Activated CD4-positive, alpha-beta T cell treated with anti-CD3 and anti-CD28 coated beads, Interleukin-2, amount 10 ng/mL, durations not matched to agents 7 days and 5 days (primary cell): ENCODE measurements at regions not wholly inside any gene's neighbourhood (a gene's known extent, or its start where the extent isn't known, plus 50 kb on each side); places are given as distances from the start of the nearest gene placed in this dataset.
"Not testable (repeated sequence)": the region's sequence is repeated elsewhere in the genome, so short reads cannot be mapped to it uniquely, and the experiment has no call there.

Experiments used
- CTCF ChIA-PET: fragments of 350-600 bp; sonication (Branson Sonifier 250); formaldehyde crosslinking; loops from one replicate; lab custom pipeline; 2021; ENCODE audit warnings: antibody characterized with exemption; lab: Charles Lee
- POLR2A ChIA-PET: fragments of 350-600 bp; sonication (Branson Sonifier 250); formaldehyde crosslinking; loops from one replicate; lab custom pipeline; 2021; ENCODE audit warnings: antibody characterized with exemption; lab: Charles Lee
- DNase-seq: peaks from one replicate; pipeline ENCODE4 v3.0.0-alpha.2; 2020
- H3K27ac Mint-ChIP-seq: one replicate; pipeline ENCODE4 v1.8.0; 2021; ENCODE audit warnings: mild to moderate bottlenecking, moderate library complexity, mixed read lengths
- H3K27me3 Mint-ChIP-seq: one replicate; pipeline ENCODE4 v1.8.0; 2021; ENCODE audit warnings: mixed read lengths
- H3K36me3 Mint-ChIP-seq: one replicate; pipeline ENCODE4 v1.8.0; 2021; ENCODE audit warnings: low read depth, mixed read lengths
- H3K4me1 Mint-ChIP-seq: one replicate; pipeline ENCODE4 v1.8.0; 2021; ENCODE audit warnings: mixed read lengths
- H3K4me3 Mint-ChIP-seq: one replicate; pipeline ENCODE4 v1.8.0; 2021; ENCODE audit warnings: mild to moderate bottlenecking, moderate library complexity, mixed read lengths
- H3K9me3 Mint-ChIP-seq: one replicate; pipeline ENCODE4 v1.8.0; 2021; ENCODE audit warnings: mixed read lengths

DNA sequence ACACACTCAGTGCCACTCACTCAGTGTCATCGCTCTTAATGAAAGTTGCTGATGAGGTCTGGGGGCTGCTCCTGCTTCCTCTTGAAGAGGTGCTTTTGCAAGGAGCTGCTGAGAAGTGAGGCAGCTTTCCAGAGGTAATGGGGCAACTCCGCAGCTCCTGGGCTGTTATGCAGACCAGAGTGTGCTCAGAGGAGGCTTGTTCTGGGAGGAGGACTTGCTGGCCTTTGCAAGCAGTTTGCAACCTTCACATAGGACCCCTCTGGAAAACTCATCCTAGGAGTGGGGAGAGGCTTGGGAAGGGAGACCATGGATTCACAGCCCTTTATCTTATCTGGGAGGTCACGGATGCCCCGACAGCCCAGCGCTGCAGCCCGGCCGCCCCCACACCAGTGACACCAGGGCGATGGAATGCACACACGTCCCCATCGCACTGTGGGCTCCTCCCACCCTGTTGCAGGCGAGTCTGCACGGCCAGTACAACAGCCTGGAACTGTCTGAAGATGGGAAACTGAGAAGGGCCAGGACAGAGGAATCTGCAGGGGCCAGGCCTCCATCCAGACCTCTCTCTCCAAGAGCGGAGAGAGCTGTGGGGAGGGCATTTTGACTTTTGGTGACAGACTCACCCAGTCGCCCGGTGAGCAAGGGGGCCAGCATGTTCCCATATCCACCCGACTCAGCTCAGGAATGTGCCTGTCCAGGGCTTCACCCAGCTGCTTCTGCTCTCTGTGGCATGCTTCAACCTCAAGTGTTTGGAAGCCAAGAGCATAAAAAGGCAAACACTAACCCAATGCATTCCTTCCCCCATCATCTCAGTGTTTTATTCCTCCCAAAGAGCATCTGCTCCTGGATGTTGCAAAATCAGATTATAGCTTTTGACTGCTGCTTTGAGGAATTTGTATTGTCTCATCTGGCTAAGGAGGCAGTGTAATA is 78.6 kb upstream of the ZNF469 start:
- Mint-ChIP-seq H3K27ac (no peak overlapping the region), H3K4me1 (peaks cover 7% of the 10 kb centered on the region), H3K36me3 (no peaks in the 10 kb centered on the region), H3K27me3 (peaks cover 7% of the 10 kb centered on the region), H3K9me3 (peaks cover 5% of the 10 kb centered on the region), H3K4me3 (no peak overlapping the region)
- ChIA-PET CTCF (no interaction called here), POLR2A (no interaction called here)
- DNase-seq = no peak

GRCh38 chr16:88305176-88305575 is 77.6 kb upstream of the ZNF469 start:
- Mint-ChIP-seq H3K36me3 (no peaks in the 10 kb centered on the region), H3K4me1 (peaks cover 2% of the 10 kb centered on the region), H3K4me3 (no peak overlapping the region), H3K9me3 (peaks cover 5% of the 10 kb centered on the region), H3K27ac (no peak overlapping the region), H3K27me3 (peaks cover 7% of the 10 kb centered on the region)
- ChIA-PET CTCF (no interaction called here), POLR2A (no interaction called here)
- no peak for DNase-seq

- ChIA-PET CTCF (no interaction called here), POLR2A (no interaction called here)
- Mint-ChIP-seq H3K4me1 (no peaks in the 10 kb centered on the region), H3K9me3 (peaks cover 5% of the 10 kb centered on the region), H3K27me3 (peaks cover 7% of the 10 kb centered on the region), H3K36me3 (no peaks in the 10 kb centered on the region), H3K4me3 (no peak overlapping the region), H3K27ac (no peak overlapping the region)
- DNase-seq = no peak
Measured at GRCh38 chr16:88306411-88306810, 76.3 kb upstream of the ZNF469 start.

GRCh38 chr16:88306860-88307545 is 75.8 kb upstream of the ZNF469 start:
- no peak for DNase-seq
- no peaks in the 10 kb centered on the region for H3K4me1 Mint-ChIP-seq
- H3K4me3 Mint-ChIP-seq = no peak overlapping the region
- no peak overlapping the region for H3K27ac Mint-ChIP-seq
- peaks cover 8% of the 10 kb centered on the region for H3K9me3 Mint-ChIP-seq
- CTCF ChIA-PET = no interaction called here
- H3K27me3 Mint-ChIP-seq = peaks cover 7% of the 10 kb centered on the region
- POLR2A ChIA-PET = no interaction called here
- no peaks in the 10 kb centered on the region for H3K36me3 Mint-ChIP-seq

DNA sequence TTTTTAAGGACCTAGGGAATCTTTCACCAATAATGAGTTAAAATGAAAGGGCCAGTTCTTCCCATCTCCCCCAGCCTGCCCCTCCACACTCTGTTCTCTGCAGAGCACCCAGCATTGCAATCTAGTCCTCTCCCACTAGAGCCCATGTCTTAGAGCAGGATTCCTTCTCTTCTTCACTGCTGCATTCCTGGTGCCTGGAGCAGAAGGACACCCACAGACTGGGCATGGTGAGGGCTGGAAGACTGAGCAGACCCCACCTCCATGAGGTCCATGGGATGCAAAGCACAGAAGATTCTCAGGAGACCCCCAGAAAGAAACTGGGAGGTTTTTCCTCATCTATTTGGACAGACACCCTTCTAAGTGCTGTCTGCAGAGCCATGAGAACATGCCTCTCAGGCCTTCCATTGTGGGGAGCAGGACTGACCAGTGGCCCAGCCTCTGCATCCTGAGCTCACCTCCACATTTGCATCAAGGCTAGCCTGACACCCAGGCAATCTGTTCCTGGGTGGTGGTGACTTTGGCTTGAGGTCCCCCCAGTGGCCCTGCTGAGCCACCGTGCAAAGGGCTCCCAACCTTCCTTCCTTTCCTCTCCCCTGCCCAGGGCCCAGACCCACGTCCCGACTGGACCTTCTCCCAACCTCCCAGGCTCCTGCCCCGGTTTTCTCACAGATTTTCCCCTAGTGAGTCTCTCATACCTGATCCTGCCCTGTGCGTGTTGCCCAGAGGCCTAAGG is 74.2 kb upstream of the ZNF469 start:
- Mint-ChIP-seq H3K36me3 (no peaks in the 10 kb centered on the region), H3K27me3 (peaks cover 15% of the 10 kb centered on the region), H3K27ac (no peak overlapping the region), H3K9me3 (peaks cover 13% of the 10 kb centered on the region), H3K4me1 (no peaks in the 10 kb centered on the region), H3K4me3 (no peak overlapping the region)
- CTCF ChIA-PET = no interaction called here
- DNase-seq = no peak
- POLR2A ChIA-PET = no interaction called here

DNA sequence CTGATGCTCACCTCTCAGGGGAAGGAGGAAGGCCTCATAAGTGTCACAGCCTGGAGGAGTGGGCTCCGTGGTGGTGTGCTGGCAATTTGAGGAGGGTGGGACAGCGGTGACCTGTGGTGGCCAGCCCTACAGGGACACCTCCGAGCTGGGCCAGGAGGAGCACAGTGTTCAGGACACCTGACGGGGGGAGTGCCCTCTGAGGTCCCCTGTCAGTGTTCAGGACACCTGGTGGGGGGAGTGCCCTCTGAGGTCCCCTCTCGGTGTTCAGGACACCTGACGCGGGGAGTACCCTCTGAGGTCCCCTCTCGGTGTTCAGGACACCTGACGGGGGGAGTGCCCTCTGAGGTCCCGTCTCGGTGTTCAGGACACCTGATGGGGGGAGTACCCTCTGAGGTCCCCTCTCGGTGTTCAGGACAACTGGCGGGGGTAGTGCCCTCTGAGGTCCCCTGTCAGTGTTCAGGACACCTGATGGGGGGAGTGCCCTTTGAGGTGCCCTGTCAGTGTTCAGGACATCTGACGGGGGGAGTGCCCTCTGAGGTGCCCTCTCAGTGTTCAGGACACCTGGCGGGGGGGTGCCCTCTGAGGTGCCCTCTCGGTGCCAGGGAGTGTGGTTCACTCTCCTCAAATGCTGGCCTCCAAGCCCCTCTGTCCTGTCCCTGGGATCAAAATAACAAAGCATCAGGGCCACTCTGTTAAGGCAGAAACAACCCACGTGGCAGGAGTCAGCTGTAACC is 73.4 kb upstream of the ZNF469 start:
- Mint-ChIP-seq H3K36me3 (no peaks in the 10 kb centered on the region), H3K27me3 (peaks cover 15% of the 10 kb centered on the region), H3K4me1 (no peaks in the 10 kb centered on the region), H3K4me3 (no peak overlapping the region), H3K9me3 (peaks cover 13% of the 10 kb centered on the region), H3K27ac (no peak overlapping the region)
- ChIA-PET POLR2A (no interaction called here), CTCF (no interaction called here)
- DNase-seq = no peak

GRCh38 chr16:88309908-88310265 is 72.9 kb upstream of the ZNF469 start:
- DNase-seq = no peak
- CTCF ChIA-PET = no interaction called here
- POLR2A ChIA-PET = no interaction called here

GRCh38 chr16:88310796-88311605 is 71.8 kb upstream of the ZNF469 start:
- no peak for DNase-seq
- Mint-ChIP-seq H3K4me3 (no peak overlapping the region), H3K4me1 (no peaks in the 10 kb centered on the region), H3K9me3 (peaks cover 8% of the 10 kb centered on the region), H3K27ac (no peak overlapping the region), H3K36me3 (no peaks in the 10 kb centered on the region), H3K27me3 (peaks cover 15% of the 10 kb centered on the region)
- ChIA-PET POLR2A (no interaction called here), CTCF (no interaction called here)

More at GRCh38 chr16:88309908-88310265, 72.9 kb upstream of the ZNF469 start:
- no peaks in the 10 kb centered on the region for H3K4me1 Mint-ChIP-seq
- peaks cover 15% of the 10 kb centered on the region for H3K27me3 Mint-ChIP-seq
- H3K36me3 Mint-ChIP-seq = no peaks in the 10 kb centered on the region
- no peak overlapping the region for H3K4me3 Mint-ChIP-seq
- H3K27ac Mint-ChIP-seq = no peak overlapping the region
- peaks cover 13% of the 10 kb centered on the region for H3K9me3 Mint-ChIP-seq

GRCh38 chr16:88311860-88312259 is 70.9 kb upstream of the ZNF469 start:
- POLR2A ChIA-PET, H3K27ac Mint-ChIP-seq, H3K36me3 Mint-ChIP-seq, H3K4me1 Mint-ChIP-seq, CTCF ChIA-PET, H3K4me3 Mint-ChIP-seq, H3K9me3 Mint-ChIP-seq, DNase-seq: not testable (repeated sequence)
- peaks cover 13% of the 10 kb centered on the region for H3K27me3 Mint-ChIP-seq

DNA sequence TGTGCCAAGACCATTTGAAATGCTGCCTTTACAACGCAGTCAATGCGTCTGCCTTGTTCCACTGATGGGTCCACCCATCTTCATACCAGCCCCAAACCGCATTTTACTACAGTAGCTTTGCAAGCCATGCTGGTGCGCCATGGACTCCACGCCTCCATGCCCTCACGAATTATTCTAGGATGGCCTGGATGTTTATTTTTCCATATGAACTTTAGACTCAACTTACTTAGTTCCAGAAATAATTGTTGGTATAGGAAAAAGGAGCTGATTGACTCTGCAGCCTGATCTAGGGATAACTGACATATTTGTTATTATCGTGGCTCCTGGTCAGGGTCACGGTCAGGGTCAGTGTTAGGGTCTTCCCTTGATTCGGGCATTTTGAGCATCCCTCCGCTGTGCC is 70.0 kb upstream of the ZNF469 start:
- POLR2A ChIA-PET = no interaction called here
- Mint-ChIP-seq H3K27me3 (peaks cover 11% of the 10 kb centered on the region), H3K36me3 (no peaks in the 10 kb centered on the region), H3K9me3 (peaks cover 8% of the 10 kb centered on the region), H3K4me1 (no peaks in the 10 kb centered on the region), H3K27ac (no peak overlapping the region), H3K4me3 (no peak overlapping the region)
- no peak for DNase-seq
- CTCF ChIA-PET = no interaction called here

- Mint-ChIP-seq H3K27ac (no peak overlapping the region), H3K36me3 (no peaks in the 10 kb centered on the region), H3K4me3 (no peak overlapping the region), H3K9me3 (peaks cover 8% of the 10 kb centered on the region), H3K27me3 (peaks cover 7% of the 10 kb centered on the region), H3K4me1 (no peaks in the 10 kb centered on the region)
- CTCF ChIA-PET = no interaction called here
- no peak for DNase-seq
- POLR2A ChIA-PET = no interaction called here
Measured at GRCh38 chr16:88314991-88315542, 67.7 kb upstream of the ZNF469 start.
